HPDE6-E6E7 (cell line): ENCODE measurements at regions not wholly inside any gene's neighbourhood (a gene's known extent, or its start where the extent isn't known, plus 50 kb on each side); places are given as distances from the start of the nearest gene placed in this dataset.

ENCODE experiments used
- DNase-seq: peaks from one replicate; pipeline ENCODE4 v3.0.0; 2011; ENCODE audit warnings: missing footprints; ENCODE audit errors: extremely low spot score

GRCh38 chr10:78185693-78186055 is 152.0 kb downstream of the RPS24 start:
- no peak for DNase-seq

GRCh38 chr10:78186572-78186971 is 152.9 kb downstream of the RPS24 start:
- DNase-seq: no peak

DNA sequence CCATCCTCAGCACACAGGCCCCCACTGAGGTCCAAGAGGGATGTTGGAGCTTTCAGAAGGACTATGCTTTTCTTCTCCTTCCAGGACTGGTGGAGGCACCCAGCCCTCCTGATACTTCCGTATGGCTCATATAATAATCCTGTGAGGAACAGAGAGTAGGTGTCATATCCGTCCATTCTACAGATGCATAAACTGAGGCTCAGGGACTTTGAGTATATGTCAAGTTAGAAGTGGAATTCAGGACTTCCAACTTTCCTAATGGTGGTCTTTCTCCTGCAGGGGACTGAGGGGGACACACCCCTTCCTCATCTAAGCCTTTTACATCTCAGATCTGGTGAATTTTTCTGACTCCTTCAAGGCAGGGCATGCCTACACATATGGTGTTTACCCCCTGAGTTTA is 153.7 kb downstream of the RPS24 start:
- DNase-seq: no peak

DNA sequence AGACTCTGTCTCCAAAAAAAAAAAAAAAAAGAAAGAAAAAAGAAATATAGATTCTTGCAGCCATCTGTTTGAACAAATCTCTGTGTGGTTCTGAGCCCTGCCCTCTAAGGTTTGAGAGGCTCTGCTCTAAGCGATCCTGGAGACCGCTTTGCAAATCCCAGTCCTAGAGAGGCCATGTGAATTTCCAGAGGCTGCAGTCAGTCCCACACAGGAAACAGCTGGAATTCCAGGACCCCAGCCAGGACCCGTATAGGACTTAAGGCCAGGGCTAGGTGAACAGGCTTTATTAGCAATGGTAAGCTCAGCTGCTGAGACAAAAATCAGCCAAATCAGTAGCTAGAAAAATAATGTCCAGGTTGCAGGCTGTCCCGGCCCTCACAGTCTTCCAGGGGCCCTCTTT is 154.8 kb downstream of the RPS24 start:
- DNase-seq: no peak

GRCh38 chr10:78190051-78190825 is 156.6 kb downstream of the RPS24 start:
- no peak for DNase-seq

- DNase-seq: no peak
These were observed 157.6 kb downstream of the RPS24 start for GRCh38 chr10:78191301-78191700.

DNA sequence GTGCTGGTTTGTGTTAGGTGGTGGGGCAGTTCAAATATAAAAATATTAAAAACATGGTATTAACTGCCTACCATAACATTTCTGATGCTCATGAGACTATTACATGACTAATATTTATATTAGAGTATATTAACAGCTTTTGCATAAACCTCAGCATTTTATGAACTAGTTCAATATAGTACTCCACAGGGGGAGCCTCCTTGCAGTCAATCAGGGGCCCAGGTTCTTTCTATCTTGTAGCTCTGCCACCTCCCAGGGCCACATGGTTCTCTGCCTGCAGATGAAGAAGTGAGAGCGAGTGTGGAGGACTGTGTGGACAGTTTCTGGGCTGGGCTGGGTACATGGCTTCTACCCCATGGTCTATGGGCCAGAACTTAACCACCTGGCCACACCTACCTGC is 159.5 kb downstream of the RPS24 start:
- no peak for DNase-seq

DNA sequence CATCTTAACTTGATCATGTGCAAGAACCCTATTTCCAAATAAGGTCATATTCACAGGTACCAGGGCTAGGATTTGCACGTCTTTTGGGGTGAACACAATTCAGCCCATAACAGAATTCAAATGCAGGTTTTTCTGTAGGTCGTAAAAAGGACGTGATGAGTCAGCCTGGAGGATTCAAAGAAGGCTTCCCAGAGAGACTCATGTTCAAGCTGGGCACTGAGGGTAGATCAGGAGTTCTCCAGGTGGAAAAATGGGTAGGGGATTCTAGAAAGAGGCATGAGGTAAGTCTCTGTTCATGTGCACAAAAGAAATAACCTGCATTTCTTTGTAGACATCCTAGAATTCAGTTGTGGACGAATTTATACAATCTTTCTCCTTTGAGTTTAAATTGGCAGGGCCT is 160.4 kb downstream of the RPS24 start:
- DNase-seq: no peak

GRCh38 chr10:78194539-78195402 is 161.1 kb downstream of the RPS24 start:
- DNase-seq: no peak

DNA sequence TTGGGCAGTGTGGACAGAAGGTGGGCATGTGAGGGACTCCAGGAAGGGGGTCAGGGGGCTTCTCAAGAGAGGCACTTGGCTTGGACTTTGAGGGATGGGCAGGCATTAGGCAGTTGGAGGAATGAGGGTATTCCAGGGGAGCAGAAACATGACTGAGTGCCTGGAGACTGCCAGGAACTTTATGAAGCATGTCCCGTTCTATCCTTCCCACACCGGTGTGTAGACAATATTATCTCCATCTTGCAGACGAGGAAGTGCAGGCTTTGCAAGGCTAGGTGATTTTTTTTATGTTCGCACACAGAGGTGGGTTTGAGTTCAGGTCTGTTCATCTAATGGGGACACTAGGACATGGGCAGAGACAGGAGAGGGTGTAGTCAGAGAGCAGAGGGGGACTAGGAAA is 162.7 kb downstream of the RPS24 start:
- no peak for DNase-seq

GRCh38 chr10:78196964-78197363 is 163.3 kb downstream of the RPS24 start:
- peak; percentile 94 for DNase-seq

DNA sequence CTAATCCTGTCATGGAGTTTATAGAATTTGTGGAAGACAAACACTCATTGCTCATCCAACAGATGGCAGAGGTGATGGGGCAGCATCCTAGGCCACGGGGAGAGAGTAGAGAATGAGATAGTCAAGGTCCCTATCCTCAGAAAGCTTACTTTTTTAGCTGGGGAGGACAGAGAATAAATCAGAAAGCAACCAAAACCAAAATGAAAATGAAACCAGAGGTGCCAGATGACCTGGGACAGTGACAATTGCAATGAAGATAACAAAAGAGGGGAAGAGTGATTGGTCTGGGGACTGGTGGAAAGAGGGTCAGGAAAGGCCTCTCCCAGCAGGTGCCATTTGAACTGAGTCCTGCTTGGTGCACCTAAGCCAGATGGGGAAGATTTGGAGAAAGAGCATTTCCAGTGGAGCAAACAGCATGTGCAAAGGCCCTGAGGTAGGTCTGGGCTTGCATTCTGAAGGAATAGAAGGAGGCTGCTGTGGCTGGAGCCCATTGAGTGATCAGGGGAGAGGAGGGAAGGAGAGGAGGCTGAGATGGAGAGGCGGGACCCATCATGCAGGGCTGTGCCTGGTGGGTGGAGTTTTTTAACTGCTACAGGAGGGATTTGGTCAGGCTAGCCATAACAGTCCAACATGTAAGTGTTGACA is 164.1 kb downstream of the RPS24 start:
- DNase-seq: no peak

- DNase-seq: no peak
These were observed 165.5 kb downstream of the RPS24 start for GRCh38 chr10:78199005-78199725.

DNA sequence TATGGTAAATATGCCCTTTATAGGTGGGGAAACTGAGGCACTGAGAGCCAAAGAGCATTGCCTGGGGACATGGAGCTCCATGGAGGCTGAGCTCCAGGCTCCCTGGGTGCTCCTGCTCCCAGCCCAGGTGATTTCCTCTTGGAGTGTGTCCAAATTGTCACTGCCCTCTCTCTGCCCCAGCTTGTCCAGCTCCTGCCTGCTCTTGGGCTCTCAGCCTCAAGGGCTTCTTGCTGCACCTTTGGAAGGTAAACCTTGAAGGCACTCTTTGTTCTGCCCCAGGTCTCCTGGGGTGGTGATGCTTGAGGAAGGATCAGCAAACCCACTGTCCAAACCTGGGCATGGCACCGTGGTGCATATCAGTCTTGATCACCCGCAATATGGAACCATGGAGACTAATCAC is 166.1 kb downstream of the RPS24 start:
- DNase-seq: no peak

GRCh38 chr10:78200686-78201085 is 167.0 kb downstream of the RPS24 start:
- DNase-seq: no peak

- no peak for DNase-seq
These were observed 168.7 kb downstream of the RPS24 start for GRCh38 chr10:78202386-78202785.

GRCh38 chr10:78203915-78204818 is 170.5 kb downstream of the RPS24 start:
- no peak for DNase-seq

- DNase-seq: no peak
These were observed 171.9 kb downstream of the RPS24 start for GRCh38 chr10:78205457-78206016.

GRCh38 chr10:78207216-78207615 is 173.6 kb downstream of the RPS24 start:
- no peak for DNase-seq

GRCh38 chr10:78207776-78208175 is 174.1 kb downstream of the RPS24 start:
- DNase-seq: no peak

- DNase-seq: no peak
These were observed 176.3 kb downstream of the RPS24 start for GRCh38 chr10:78209970-78210369.
